ENCODE measurements at regions not wholly inside any gene's neighbourhood (a gene's known extent, or its start where the extent isn't known, plus 50 kb on each side); places are given as distances from the start of the nearest gene placed in this dataset.

DNA sequence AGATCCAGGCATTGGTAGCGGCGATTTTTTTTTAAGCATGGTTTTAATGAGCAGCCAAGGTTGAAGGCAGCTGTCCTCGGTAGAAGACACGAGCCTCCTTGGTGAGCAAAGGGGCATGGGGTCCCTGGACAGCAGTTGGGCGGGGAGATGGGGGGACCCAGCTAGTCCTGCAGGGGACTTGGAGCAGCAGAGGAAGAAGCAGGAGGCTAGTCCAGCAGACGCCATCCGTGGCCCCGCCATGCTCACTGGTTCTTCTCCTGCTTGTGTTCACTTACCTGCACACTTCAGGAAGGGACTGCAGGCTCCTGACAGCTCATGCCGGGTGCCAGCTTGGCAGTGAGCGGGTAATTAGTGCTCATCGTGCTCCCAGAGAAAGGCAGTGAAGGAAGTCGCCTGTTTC lies 130.2 kb upstream of the CDH5 start:
- TF ChIP-seq, protein P1, sequence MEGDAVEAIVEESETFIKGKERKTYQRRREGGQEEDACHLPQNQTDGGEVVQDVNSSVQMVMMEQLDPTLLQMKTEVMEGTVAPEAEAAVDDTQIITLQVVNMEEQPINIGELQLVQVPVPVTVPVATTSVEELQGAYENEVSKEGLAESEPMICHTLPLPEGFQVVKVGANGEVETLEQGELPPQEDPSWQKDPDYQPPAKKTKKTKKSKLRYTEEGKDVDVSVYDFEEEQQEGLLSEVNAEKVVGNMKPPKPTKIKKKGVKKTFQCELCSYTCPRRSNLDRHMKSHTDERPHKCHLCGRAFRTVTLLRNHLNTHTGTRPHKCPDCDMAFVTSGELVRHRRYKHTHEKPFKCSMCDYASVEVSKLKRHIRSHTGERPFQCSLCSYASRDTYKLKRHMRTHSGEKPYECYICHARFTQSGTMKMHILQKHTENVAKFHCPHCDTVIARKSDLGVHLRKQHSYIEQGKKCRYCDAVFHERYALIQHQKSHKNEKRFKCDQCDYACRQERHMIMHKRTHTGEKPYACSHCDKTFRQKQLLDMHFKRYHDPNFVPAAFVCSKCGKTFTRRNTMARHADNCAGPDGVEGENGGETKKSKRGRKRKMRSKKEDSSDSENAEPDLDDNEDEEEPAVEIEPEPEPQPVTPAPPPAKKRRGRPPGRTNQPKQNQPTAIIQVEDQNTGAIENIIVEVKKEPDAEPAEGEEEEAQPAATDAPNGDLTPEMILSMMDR (IDR thresholded peaks at IDR 0.05): no peak
- TF ChIP-seq EP300 (IDR thresholded peaks at IDR 0.05) (no peak), POLR2A (IDR thresholded peaks at IDR 0.05) (no peak), POLR2AphosphoS5 (IDR thresholded peaks at IDR 0.05) (no peak)
- H3K27ac ChIP-seq: no peak overlapping the region
- no peaks in the 10 kb centered on the region for H3K36me3 ChIP-seq
- intact Hi-C loops (cut with DNase I): no loop called here
- WGBS, 2 donors: 81 to 88% methylated on average over 12 of the region's 12 CpGs
- no peaks in the 10 kb centered on the region for H3K27me3 ChIP-seq
- no peak overlapping the region for H3K4me3 ChIP-seq
- DNase-seq: peak; percentile 54
- peaks cover 0 to 4% (median 0%) of the 10 kb centered on the region in 4 donors for H3K9me3 ChIP-seq
- no peaks in the 10 kb centered on the region for H3K4me1 ChIP-seq

DNA sequence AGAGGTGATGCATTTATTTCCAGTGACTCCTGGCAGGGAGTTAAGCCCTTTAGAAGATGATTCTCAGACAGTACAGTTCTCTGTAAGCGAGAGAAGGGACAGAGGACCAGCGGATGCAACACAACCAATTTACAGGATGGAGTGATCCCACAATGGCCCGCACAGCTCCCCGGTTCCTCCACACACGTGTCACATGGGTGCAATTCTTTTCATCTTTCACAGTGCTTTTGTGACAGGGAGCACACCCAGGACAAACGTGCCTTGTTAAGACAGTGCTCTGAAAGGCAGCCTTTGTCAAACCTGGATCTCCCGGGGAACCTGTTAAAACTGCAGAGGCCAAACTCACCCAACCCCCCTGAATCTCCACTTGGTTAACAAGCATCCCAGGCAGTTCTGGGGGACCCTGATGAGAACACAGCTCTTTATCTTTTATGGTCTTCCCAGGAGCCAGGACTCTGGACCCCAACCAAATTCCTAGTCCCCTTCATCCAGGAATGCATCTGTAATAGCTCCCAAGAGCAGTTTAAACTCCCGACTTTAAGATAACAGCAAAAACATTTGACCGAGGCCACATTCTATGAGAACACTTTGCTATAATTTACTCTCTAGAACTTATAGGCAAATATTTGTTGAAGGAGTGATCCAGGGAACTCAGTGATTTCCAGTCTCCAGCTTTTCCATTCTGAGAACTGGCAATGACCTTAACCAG lies 134.9 kb upstream of the CDH5 start:
- H3K27me3 ChIP-seq: no peaks in the 10 kb centered on the region
- peak; percentile 7 for DNase-seq
- WGBS, 2 donors: 35 to 76% methylated on average over 9 of the region's 9 CpGs
- no peak overlapping the region for H3K27ac ChIP-seq
- no peaks in the 10 kb centered on the region for H3K4me1 ChIP-seq
- intact Hi-C loops (cut with DNase I): no loop called here
- no peak overlapping the region for H3K4me3 ChIP-seq
- no peak for TF ChIP-seq POLR2AphosphoS5 (IDR thresholded peaks at IDR 0.05)
- TF ChIP-seq POLR2A (IDR thresholded peaks at IDR 0.05): no peak
- TF ChIP-seq, protein P1 (IDR thresholded peaks at IDR 0.05): no peak
- TF ChIP-seq EP300 (IDR thresholded peaks at IDR 0.05): no peak
- H3K36me3 ChIP-seq: no peaks in the 10 kb centered on the region
- no peaks in the 10 kb centered on the region for H3K9me3 ChIP-seq

DNA sequence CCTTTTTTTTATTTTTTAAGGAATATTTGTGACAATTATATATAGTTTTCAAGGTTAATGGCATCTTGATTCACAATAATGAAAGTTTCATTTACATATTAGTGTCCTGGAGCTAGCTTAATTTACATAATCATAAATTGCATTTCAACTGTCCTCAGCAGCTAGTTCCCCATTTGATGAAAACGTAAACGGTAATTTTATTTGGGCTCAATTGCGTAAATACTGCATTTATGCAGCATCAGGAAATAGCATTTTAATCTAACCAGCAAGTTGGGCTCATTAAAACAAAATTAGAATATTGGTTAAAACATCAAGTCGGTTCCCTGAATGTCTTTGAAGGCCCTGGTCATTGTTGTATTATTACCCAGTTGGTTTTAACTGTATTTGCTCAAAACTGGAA lies 136.8 kb upstream of the CDH5 start:
- 68 to 78% methylated on average over 4 of the region's 4 CpGs for WGBS, 2 donors
- H3K4me1 ChIP-seq: no peaks in the 10 kb centered on the region
- no peaks in the 10 kb centered on the region for H3K27me3 ChIP-seq
- H3K9me3 ChIP-seq: no peaks in the 10 kb centered on the region
- DNase-seq: no peak
- TF ChIP-seq, protein P1 (IDR thresholded peaks at IDR 0.05): no peak
- TF ChIP-seq EP300 (IDR thresholded peaks at IDR 0.05) (no peak), POLR2AphosphoS5 (IDR thresholded peaks at IDR 0.05) (no peak), POLR2A (IDR thresholded peaks at IDR 0.05) (no peak)
- no peak overlapping the region for H3K4me3 ChIP-seq
- intact Hi-C loops (cut with DNase I): no loop called here
- no peaks in the 10 kb centered on the region for H3K36me3 ChIP-seq
- H3K27ac ChIP-seq: no peak overlapping the region

DNA sequence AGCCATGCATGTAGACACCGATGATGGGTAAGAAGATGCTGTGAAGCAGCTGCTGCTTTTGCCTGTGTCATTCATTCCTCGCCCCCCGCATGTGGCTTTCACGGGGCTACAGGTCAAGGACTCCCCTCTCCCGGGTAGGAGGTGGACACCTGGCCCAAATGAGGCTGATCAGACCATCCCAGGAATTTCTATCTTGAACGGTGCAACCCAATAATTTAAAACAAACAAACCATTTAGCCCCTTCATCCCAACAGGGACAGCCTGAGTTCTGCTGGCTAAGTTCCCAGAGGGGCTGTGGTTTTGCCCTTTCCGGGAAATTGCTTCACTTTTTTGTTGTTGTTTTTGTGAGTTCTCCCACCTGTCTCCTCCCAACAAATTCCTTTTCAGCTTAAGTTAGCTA lies 137.7 kb upstream of the CDH5 start:
- Histone ChIP-seq H3K4me3 (no peak overlapping the region), H3K27me3 (no peaks in the 10 kb centered on the region), H3K9me3 (no peaks in the 10 kb centered on the region), H3K36me3 (no peaks in the 10 kb centered on the region), H3K4me1 (no peaks in the 10 kb centered on the region), H3K27ac (no peak overlapping the region)
- DNase-seq: peak; percentile 15
- TF ChIP-seq, protein P1 (IDR thresholded peaks at IDR 0.05): no peak
- TF ChIP-seq POLR2A (IDR thresholded peaks at IDR 0.05) (no peak), POLR2AphosphoS5 (IDR thresholded peaks at IDR 0.05) (no peak), EP300 (IDR thresholded peaks at IDR 0.05) (no peak)
- 54 to 55% methylated on average over 7 of the region's 7 CpGs for WGBS, 2 donors
- intact Hi-C loops (cut with DNase I): no loop called here
